LNCaP clone FGC (cell line): ENCODE measurements at regions not wholly inside any gene's neighbourhood (a gene's known extent, or its start where the extent isn't known, plus 50 kb on each side); places are given as distances from the start of the nearest gene placed in this dataset.

ENCODE experiments used
- DNase-seq: peaks from one replicate; pipeline ENCODE4 v3.0.0-alpha.2; 2011; ENCODE audit warnings: low read depth
- H3K4me3 ChIP-seq: 2 replicates; pipeline ENCODE4 v1.5.1; 2011; ENCODE audit warnings: mild to moderate bottlenecking, low read depth, low read length, control low read depth
- CTCF ChIP-seq: IDR thresholded peaks from 2 replicates; pipeline ENCODE4 v1.5.1; 2012; ENCODE audit warnings: mild to moderate bottlenecking; ENCODE audit not compliant: control insufficient read depth, insufficient read depth; ENCODE audit errors: extremely low read depth

GRCh38 chr5:60517094-60517694 is 182.8 kb downstream of the DEPDC1B start:
- no peak for DNase-seq
- no peak for TF ChIP-seq CTCF
- no peak overlapping the region for H3K4me3 ChIP-seq

- no peak for TF ChIP-seq CTCF
- H3K4me3 ChIP-seq = no peak overlapping the region
- DNase-seq = no peak
These were observed 183.3 kb downstream of the DEPDC1B start for GRCh38 chr5:60516688-60517087.

GRCh38 chr5:60514152-60514551 is 185.8 kb downstream of the DEPDC1B start:
- H3K4me3 ChIP-seq = no peak overlapping the region
- no peak for TF ChIP-seq CTCF
- DNase-seq = no peak

- H3K4me3 ChIP-seq = no peak overlapping the region
- no peak for DNase-seq
- TF ChIP-seq CTCF = no peak
These were observed 187.8 kb downstream of the DEPDC1B start for GRCh38 chr5:60512117-60512516.

GRCh38 chr5:60510663-60511062 is 189.3 kb downstream of the DEPDC1B start:
- no peak for DNase-seq
- H3K4me3 ChIP-seq = no peak overlapping the region
- no peak for TF ChIP-seq CTCF

GRCh38 chr5:60510049-60510448 is 189.9 kb downstream of the DEPDC1B start:
- H3K4me3 ChIP-seq = no peak overlapping the region
- TF ChIP-seq CTCF = no peak
- DNase-seq = no peak

- no peak for TF ChIP-seq CTCF
- H3K4me3 ChIP-seq = no peak overlapping the region
- DNase-seq = no peak
These were observed 190.4 kb downstream of the DEPDC1B start for GRCh38 chr5:60509519-60509918.
